Left kidney (tissue), 1 donor: ENCODE measurements at regions not wholly inside any gene's neighbourhood (a gene's known extent, or its start where the extent isn't known, plus 50 kb on each side); places are given as distances from the start of the nearest gene placed in this dataset.

ENCODE experiments used
- DNase-seq: peaks from one replicate; pipeline ENCODE4 v3.0.0-alpha.2; 2013

GRCh38 chr14:100399052-100399849 lies 76.1 kb downstream of the SLC25A47 start:
- DNase-seq, result no peak

GRCh38 chr14:100400115-100400514 lies 77.0 kb downstream of the SLC25A47 start:
- DNase-seq, result no peak

GRCh38 chr14:100401031-100401692 lies 78.0 kb downstream of the SLC25A47 start:
- no peak for DNase-seq

- no peak for DNase-seq
These were observed 78.7 kb downstream of the SLC25A47 start for GRCh38 chr14:100401792-100402191.

GRCh38 chr14:100402631-100403030 lies 79.5 kb downstream of the SLC25A47 start:
- no peak for DNase-seq

GRCh38 chr14:100403105-100403504 lies 80.0 kb downstream of the SLC25A47 start:
- DNase-seq, result no peak

- no peak for DNase-seq
These were observed 80.7 kb downstream of the SLC25A47 start for GRCh38 chr14:100403802-100404365.

GRCh38 chr14:100404419-100404818 lies 81.3 kb downstream of the SLC25A47 start:
- no peak for DNase-seq

GRCh38 chr14:100405760-100406455 lies 82.8 kb downstream of the SLC25A47 start:
- no peak for DNase-seq

- no peak for DNase-seq
These were observed 83.5 kb downstream of the SLC25A47 start for GRCh38 chr14:100406505-100407131.

GRCh38 chr14:100407376-100408102 lies 84.4 kb downstream of the SLC25A47 start:
- DNase-seq, result no peak

GRCh38 chr14:100408350-100409002 lies 85.3 kb downstream of the SLC25A47 start:
- DNase-seq, result no peak

- no peak for DNase-seq
These were observed 85.8 kb downstream of the SLC25A47 start for GRCh38 chr14:100409003-100409360.

GRCh38 chr14:100409651-100410050 lies 86.5 kb downstream of the SLC25A47 start:
- DNase-seq, result no peak

GRCh38 chr14:100410056-100410565 lies 87.0 kb downstream of the SLC25A47 start:
- no peak for DNase-seq

GRCh38 chr14:100413699-100414098 lies 90.6 kb downstream of the SLC25A47 start:
- DNase-seq, result no peak

- DNase-seq, result no peak
These were observed 92.1 kb downstream of the SLC25A47 start for GRCh38 chr14:100415226-100415625.

- no peak for DNase-seq
These were observed 93.0 kb downstream of the SLC25A47 start for GRCh38 chr14:100416081-100416680.

- peak; percentile 40 for DNase-seq
These were observed 94.1 kb downstream of the SLC25A47 start for GRCh38 chr14:100416921-100417860.
